GM19463 (cell line): ENCODE measurements at regions not wholly inside any gene's neighbourhood (a gene's known extent, or its start where the extent isn't known, plus 50 kb on each side); places are given as distances from the start of the nearest gene placed in this dataset.

ENCODE experiments used
- ATAC-seq: cut with Tn5 transposase; IDR thresholded peaks from one replicate; pipeline ENCODE4 v1.9.1; 2021; ENCODE audit warnings: mild to moderate bottlenecking, moderate library complexity; ENCODE audit not compliant: unreplicated experiment

DNA sequence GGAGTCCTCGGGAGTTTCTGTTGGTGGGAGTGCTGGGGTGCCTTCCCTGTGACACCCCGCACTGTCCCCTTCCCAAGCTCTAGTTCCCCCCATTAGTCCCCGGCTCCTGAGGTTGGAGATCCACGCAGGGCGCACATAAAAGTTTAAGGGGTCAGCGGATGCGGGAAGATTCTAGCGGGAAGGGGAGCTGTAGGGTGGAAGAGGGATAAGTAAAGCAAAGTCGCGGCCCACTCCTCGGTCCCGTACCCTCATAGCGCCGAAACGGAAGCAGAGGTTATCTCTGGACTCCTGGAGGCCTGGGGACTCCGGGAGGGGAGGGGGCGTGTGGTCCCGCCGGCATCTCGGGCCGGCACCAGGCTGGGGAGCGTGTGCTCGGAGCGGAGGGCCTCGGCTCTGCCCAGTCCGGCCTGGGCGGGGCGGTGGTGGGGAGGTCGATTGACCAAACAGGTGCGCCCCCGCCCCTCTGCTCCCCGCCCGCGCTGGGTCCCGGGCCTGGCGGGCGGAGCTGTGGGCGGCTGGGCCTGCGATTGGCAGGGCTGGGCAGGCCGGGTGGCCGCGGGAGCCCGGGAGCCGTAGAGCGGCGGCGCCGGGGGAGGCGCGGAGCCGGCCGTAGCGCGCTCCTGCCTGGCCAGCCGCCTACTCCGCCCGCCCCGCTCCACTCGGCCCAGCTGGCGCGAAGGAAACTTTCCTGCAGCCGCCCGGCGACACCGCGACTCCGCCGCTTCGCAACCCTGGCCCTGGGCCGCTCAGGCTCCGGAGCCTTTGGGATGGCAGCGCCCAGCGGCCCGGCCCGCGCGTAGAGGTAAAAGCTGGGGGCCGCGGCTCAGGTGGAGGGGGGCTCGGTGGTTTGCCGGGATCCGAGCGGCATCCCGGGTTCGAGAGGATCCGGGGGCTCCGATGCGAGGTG, 52.2 kb upstream of the DAB2IP start:
- no peak for ATAC-seq

DNA sequence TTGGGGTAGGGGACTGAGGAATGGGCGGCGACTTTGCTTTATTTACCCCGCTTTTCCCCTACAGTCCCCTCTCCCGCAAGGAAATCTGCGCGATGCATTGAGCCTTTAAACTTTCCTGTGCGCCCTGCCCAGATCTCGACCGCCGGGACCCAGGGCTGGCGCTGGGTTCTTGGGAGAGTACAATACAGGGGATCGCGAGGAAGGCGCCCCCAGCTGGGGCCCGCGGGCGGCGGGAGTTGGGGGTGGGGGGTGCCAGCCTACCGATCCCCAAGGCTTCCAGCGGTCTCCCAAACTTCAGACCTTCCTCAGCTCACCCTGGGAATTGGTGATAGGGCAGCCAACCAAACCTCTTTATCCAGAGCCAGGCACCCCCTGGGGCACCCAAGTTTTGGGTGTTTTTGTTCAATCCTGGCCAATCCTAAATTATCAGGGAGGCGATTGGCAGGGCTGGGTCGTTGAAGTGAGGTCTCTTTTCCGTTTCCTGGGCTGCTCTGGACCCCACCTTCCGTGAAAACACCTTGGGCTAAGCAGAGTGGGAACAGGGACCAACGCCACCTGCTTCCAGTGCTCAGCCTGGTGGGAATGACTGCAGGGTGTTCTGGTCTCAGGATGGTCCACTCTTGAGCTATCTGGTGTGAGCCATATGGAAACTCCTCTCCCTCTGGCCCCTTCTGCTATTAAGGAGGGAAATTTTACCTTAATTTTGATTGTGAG, 51.4 kb upstream of the DAB2IP start:
- no peak for ATAC-seq

DNA sequence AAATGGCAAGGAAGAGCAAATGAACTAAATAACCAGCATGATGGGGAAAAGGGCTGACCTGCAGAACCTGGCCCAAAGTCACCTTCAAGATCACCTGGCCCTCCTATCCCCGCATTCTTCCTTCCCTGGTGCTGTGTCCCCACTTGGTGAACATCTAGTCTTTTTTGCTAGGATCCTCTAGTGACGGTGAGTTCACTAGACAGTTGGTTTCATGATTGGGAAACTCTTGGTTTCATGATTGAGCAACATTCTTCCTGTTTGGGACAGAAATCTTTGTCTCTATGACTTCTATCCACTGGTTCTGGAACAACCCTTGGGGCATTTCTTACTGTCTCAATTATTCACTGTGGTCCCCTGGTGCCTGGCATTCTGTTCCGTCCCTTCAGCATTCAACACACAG, 50.2 kb upstream of the DAB2IP start:
- no peak for ATAC-seq
